HCT116 (cell line): ENCODE measurements at regions not wholly inside any gene's neighbourhood (a gene's known extent, or its start where the extent isn't known, plus 50 kb on each side); places are given as distances from the start of the nearest gene placed in this dataset.

ENCODE experiments used
- ATAC-seq: fragments of 200-7000 bp; cut with Tn5 transposase; 2 replicates; pipeline ENCODE4 v1.9.1; 2020; ENCODE audit warnings: mild to moderate bottlenecking, moderate library complexity
- BruUV-seq: library from RNA; stranded (reverse); fragments of 400-500 nt; replicated peaks from 2 replicates; lab custom pipeline; 2021; lab: Mats Ljungman, UMichigan
- CTCF ChIA-PET: fragments of 300-600 bp; sonication (Branson Sonifier 250); formaldehyde crosslinking; loops from one replicate; lab custom pipeline; 2021; ENCODE audit warnings: antibody characterized with exemption; lab: Charles Lee
- POLR2A ChIA-PET: fragments of 300-600, 350-600 bp; sonication (Branson Sonifier 250); formaldehyde crosslinking; loops from one replicate; lab custom pipeline; 2021; ENCODE audit warnings: antibody characterized with exemption; lab: Charles Lee
- RAD21 ChIA-PET, 2 experiments: fragments of 300-600 bp; sonication (Branson Sonifier 250); formaldehyde crosslinking; loops; one replicate each; lab custom pipeline; 2023; ENCODE audit warnings: low total read pairs in 2 of 2; ENCODE audit not compliant: uncharacterized antibody in 2 of 2, unreplicated experiment in 2 of 2, low non-redundant PET in 1 of 2; lab: Charles Lee
- DNase-seq: peaks from one replicate; pipeline ENCODE4 v3.0.0-alpha.2; 2010; ENCODE audit warnings: low read depth, low spot score
- H2AFZ ChIP-seq: fragments of 200-600 bp; shearing (Covaris generic), sonication (generic); 2 replicates; pipeline ENCODE4 v1.6.1; 2017; ENCODE audit warnings: low read depth, mixed run types, mixed read lengths, antibody characterized with exemption, low read length; ENCODE audit not compliant: poor library complexity, severe bottlenecking
- H3K27ac ChIP-seq: 2 replicates; pipeline ENCODE4 v1.5.1; 2012; ENCODE audit warnings: low read depth, low read length
- H3K27me3 ChIP-seq: fragments of 200-600 bp; sonication (generic); 2 replicates; pipeline ENCODE4 v1.6.1; 2016; ENCODE audit warnings: mixed run types, low read length, mixed read lengths; ENCODE audit not compliant: insufficient read depth
- H3K36me3 ChIP-seq, 2 experiments: fragments of 200-500 bp in 1 of 2; fragments of 200-600 bp in 1 of 2; sonication (Bioruptor generic) in 1 of 2; sonication (generic) in 1 of 2; 2 replicates each; pipeline versions ENCODE4 v1.5.1 to v1.6.1; 2014 to 2016; ENCODE audit warnings: low read length in 2 of 2, inconsistent platforms in 1 of 2, mixed read lengths in 1 of 2, mixed run types in 1 of 2; ENCODE audit not compliant: insufficient read depth in 2 of 2, control insufficient read depth in 1 of 2
- H3K4me1 ChIP-seq, 2 experiments: fragments of 200-600 bp in 1 of 2; sonication (generic) in 1 of 2; 2 replicates each; pipeline versions ENCODE4 v1.5.1 to v1.6.1; 2012 to 2017; ENCODE audit warnings: low read length in 2 of 2, inconsistent platforms in 1 of 2, mild to moderate bottlenecking in 1 of 2, mixed read lengths in 1 of 2, mixed run types in 1 of 2, moderate library complexity in 1 of 2; ENCODE audit not compliant: insufficient read depth in 2 of 2, control insufficient read depth in 1 of 2
- H3K4me2 ChIP-seq: fragments of 200-600 bp; sonication (generic); 2 replicates; pipeline ENCODE4 v1.6.1; 2017; ENCODE audit warnings: mixed run types, low read length, mixed read lengths
- H3K4me3 ChIP-seq, 2 experiments: fragments of 200-600 bp in 1 of 2; sonication (generic) in 1 of 2; replicated peaks in 1 of 2; 2 replicates each; pipeline ENCODE4 v1.5.1; 2011 to 2016; ENCODE audit warnings: low read length in 2 of 2, control low read depth in 1 of 2, low read depth in 1 of 2, mild to moderate bottlenecking in 1 of 2, mixed read lengths in 1 of 2, mixed run types in 1 of 2
- H3K79me2 ChIP-seq: fragments of 200-600 bp; sonication (generic); 2 replicates; pipeline ENCODE4 v1.6.1; 2017; ENCODE audit warnings: mild to moderate bottlenecking, mixed run types, low read length, moderate library complexity, mixed read lengths; ENCODE audit not compliant: insufficient read depth
- H3K9ac ChIP-seq: fragments of 200-600 bp; sonication (generic); 2 replicates; pipeline ENCODE4 v1.6.1; 2016; ENCODE audit warnings: low read length, mixed read lengths
- H3K9me2 ChIP-seq: fragments of 200-600 bp; sonication (generic), shearing (Covaris generic); 2 replicates; pipeline ENCODE4 v1.6.1; 2017; ENCODE audit warnings: mixed run types, mild to moderate bottlenecking, moderate library complexity; ENCODE audit not compliant: insufficient read depth
- H3K9me3 ChIP-seq, 2 experiments: fragments of 200-500 bp in 1 of 2; fragments of 200-600 bp in 1 of 2; sonication (Bioruptor generic) in 1 of 2; sonication (generic) in 1 of 2; 2 replicates each; pipeline ENCODE4 v1.6.1; 2014 to 2017; ENCODE audit warnings: low read length in 2 of 2, mixed read lengths in 2 of 2, inconsistent platforms in 1 of 2, low read depth in 1 of 2, mild to moderate bottlenecking in 1 of 2, mixed run types in 1 of 2, moderate library complexity in 1 of 2; ENCODE audit not compliant: control insufficient read depth in 1 of 2, insufficient read depth in 1 of 2
- H4K20me1 ChIP-seq: fragments of 200-600 bp; sonication (generic), shearing (Covaris generic); 2 replicates; pipeline ENCODE4 v1.6.1; 2017; ENCODE audit warnings: mixed run types, mild to moderate bottlenecking, moderate library complexity; ENCODE audit not compliant: insufficient read depth
- CBX3 ChIP-seq: IDR thresholded peaks from 2 replicates; pipeline ENCODE4 v1.6.1; 2012; ENCODE audit warnings: low read depth
- CEBPB ChIP-seq: IDR thresholded peaks from 2 replicates; pipeline ENCODE4 v1.6.1; 2012; ENCODE audit warnings: low read depth
- EGR1 ChIP-seq: IDR thresholded peaks from 2 replicates; pipeline ENCODE4 v1.6.1; 2012; ENCODE audit warnings: low read depth
- ELF1 ChIP-seq: IDR thresholded peaks from 2 replicates; pipeline ENCODE4 v1.6.1; 2012; ENCODE audit warnings: low read depth, borderline replicate concordance
- EZH2phosphoT487 ChIP-seq: fragments of 200-600 bp; IDR thresholded peaks from 2 replicates; pipeline ENCODE4 v1.6.1; 2018; ENCODE audit warnings: antibody characterized with exemption, borderline replicate concordance
- FOSL1 ChIP-seq: IDR thresholded peaks from 2 replicates; pipeline ENCODE4 v1.6.1; 2012; ENCODE audit warnings: low read depth
- YY1 ChIP-seq: IDR thresholded peaks from 2 replicates; pipeline ENCODE4 v1.6.1; 2011; ENCODE audit warnings: low read length, low read depth, moderate library complexity, mild to moderate bottlenecking; ENCODE audit not compliant: insufficient replicate concordance; ENCODE audit errors: extremely low read depth
- ZNF274 ChIP-seq: fragments of 200-500 bp; sonication (Bioruptor generic); IDR thresholded peaks from 2 replicates; pipeline ENCODE4 v1.6.1; 2014; ENCODE audit warnings: mild to moderate bottlenecking, low read depth, low read length, inconsistent platforms
- intact Hi-C: fragments of 100-400 bp; cut with micrococcal nuclease; formaldehyde crosslinking; loops from 2 replicates; pipeline ENCODE4 v1.10.0; 2022

DNA sequence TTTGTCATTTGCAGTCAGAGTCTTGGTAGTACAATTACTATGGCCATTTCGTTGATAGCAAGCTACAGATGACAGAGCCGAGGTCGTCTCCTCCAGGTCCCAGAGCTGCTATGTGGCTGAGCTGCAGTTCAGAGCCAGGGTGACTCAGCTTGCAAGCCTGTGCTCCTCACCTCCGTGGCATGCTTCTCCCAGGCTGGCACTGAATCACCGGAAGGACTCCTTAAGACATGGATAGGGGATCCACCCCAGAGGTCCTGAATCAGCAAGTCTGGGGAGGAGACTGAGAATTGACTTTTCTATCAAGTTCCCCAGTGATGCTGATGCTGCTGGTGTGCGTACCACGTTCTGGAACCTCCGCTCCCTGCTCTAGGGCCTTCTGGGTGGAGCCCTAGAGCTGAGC, 291.2 kb downstream of the CDH26 start:
- no peak for DNase-seq
- Histone ChIP-seq H3K9me3 (no peaks in the 10 kb centered on the region), H3K9ac (no peak overlapping the region), H3K79me2 (no peaks in the 10 kb centered on the region), H2AFZ (no peak overlapping the region)
- no peak for TF ChIP-seq YY1
- no peak for TF ChIP-seq CBX3
- TF ChIP-seq ZNF274, result no peak
- no peak for TF ChIP-seq FOSL1
- TF ChIP-seq EGR1, result no peak
- TF ChIP-seq, all 23 proteins: peak for 0
- Histone ChIP-seq H3K4me1 (no peaks in the 10 kb centered on the region; a peak in 1 of 4 replicates), H3K27me3 (no peaks in the 10 kb centered on the region), H3K9me2 (no peaks in the 10 kb centered on the region), H3K36me3 (no peaks in the 10 kb centered on the region), H3K4me2 (no peak overlapping the region; the same call in 1 of the 2 replicates), H3K4me3 (no peak overlapping the region), H4K20me1 (no peaks in the 10 kb centered on the region), H3K27ac (no peak overlapping the region)
- no peak; the same call in 1 of the 2 replicates for ATAC-seq
- ChIA-PET CTCF (no interaction called here), POLR2A (no interaction called here), RAD21 (no interaction called here)
- intact Hi-C loops, result no loop called here
- no TSS peak for BruUV-seq

DNA sequence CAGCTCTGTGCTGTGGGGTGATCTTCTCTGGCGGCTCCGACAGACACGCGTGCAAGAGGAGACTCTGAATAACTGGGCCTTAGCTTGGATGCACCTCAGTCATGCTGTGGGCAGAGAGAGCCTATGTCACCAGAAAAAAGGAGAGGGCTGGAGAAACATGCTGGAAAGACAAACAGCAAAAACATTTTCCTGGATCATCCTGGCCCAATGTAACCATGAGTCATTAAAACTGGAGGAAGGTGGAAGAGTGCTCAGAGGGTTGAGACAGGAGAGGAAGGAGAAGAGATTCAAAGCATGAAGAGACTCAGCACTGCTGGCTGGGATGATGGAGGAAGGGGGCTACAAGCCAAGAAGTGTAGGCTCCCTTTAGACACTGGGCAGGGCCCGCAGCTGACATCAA, 292.0 kb downstream of the CDH26 start:
- Histone ChIP-seq H4K20me1 (no peaks in the 10 kb centered on the region), H3K27me3 (no peaks in the 10 kb centered on the region), H3K9me2 (no peaks in the 10 kb centered on the region), H3K79me2 (no peaks in the 10 kb centered on the region), H3K4me1 (no peaks in the 10 kb centered on the region; a peak in 1 of 4 replicates), H3K27ac (no peak overlapping the region), H3K9me3 (no peaks in the 10 kb centered on the region; a peak in 1 of 4 replicates), H3K36me3 (no peaks in the 10 kb centered on the region), H3K4me3 (no peak overlapping the region), H3K4me2 (no peak overlapping the region), H3K9ac (no peak overlapping the region), H2AFZ (no peak overlapping the region)
- POLR2A ChIA-PET, result no interaction called here
- intact Hi-C loops, result no loop called here
- ATAC-seq (no peak), DNase-seq (no peak)
- no peak for TF ChIP-seq EGR1
- no peak for TF ChIP-seq CEBPB
- TF ChIP-seq ELF1, result no peak
- TF ChIP-seq EZH2phosphoT487, result no peak
- no TSS peak for BruUV-seq
- RAD21 ChIA-PET, result no interaction called here
- CTCF ChIA-PET, result no interaction called here
